HCT116 (cell line): ENCODE measurements at regions not wholly inside any gene's neighbourhood (a gene's known extent, or its start where the extent isn't known, plus 50 kb on each side); places are given as distances from the start of the nearest gene placed in this dataset.

ENCODE experiments used
- ATAC-seq: fragments of 200-7000 bp; cut with Tn5 transposase; 2 replicates; pipeline ENCODE4 v1.9.1; 2020; ENCODE audit warnings: mild to moderate bottlenecking, moderate library complexity
- BruUV-seq: library from RNA; stranded (reverse); fragments of 400-500 nt; replicated peaks from 2 replicates; lab custom pipeline; 2021; lab: Mats Ljungman, UMichigan
- CTCF ChIA-PET: fragments of 300-600 bp; sonication (Branson Sonifier 250); formaldehyde crosslinking; loops from one replicate; lab custom pipeline; 2021; ENCODE audit warnings: antibody characterized with exemption; lab: Charles Lee
- POLR2A ChIA-PET: fragments of 300-600, 350-600 bp; sonication (Branson Sonifier 250); formaldehyde crosslinking; loops from one replicate; lab custom pipeline; 2021; ENCODE audit warnings: antibody characterized with exemption; lab: Charles Lee
- RAD21 ChIA-PET, 2 experiments: fragments of 300-600 bp; sonication (Branson Sonifier 250); formaldehyde crosslinking; loops; one replicate each; lab custom pipeline; 2023; ENCODE audit warnings: low total read pairs in 2 of 2; ENCODE audit not compliant: uncharacterized antibody in 2 of 2, unreplicated experiment in 2 of 2, low non-redundant PET in 1 of 2; lab: Charles Lee
- DNase-seq: peaks from one replicate; pipeline ENCODE4 v3.0.0-alpha.2; 2010; ENCODE audit warnings: low read depth, low spot score
- H2AFZ ChIP-seq: fragments of 200-600 bp; shearing (Covaris generic), sonication (generic); 2 replicates; pipeline ENCODE4 v1.6.1; 2017; ENCODE audit warnings: low read depth, mixed run types, mixed read lengths, antibody characterized with exemption, low read length; ENCODE audit not compliant: poor library complexity, severe bottlenecking
- H3K27ac ChIP-seq: 2 replicates; pipeline ENCODE4 v1.5.1; 2012; ENCODE audit warnings: low read depth, low read length
- H3K27me3 ChIP-seq: fragments of 200-600 bp; sonication (generic); 2 replicates; pipeline ENCODE4 v1.6.1; 2016; ENCODE audit warnings: mixed run types, low read length, mixed read lengths; ENCODE audit not compliant: insufficient read depth
- H3K36me3 ChIP-seq, 2 experiments: fragments of 200-500 bp in 1 of 2; fragments of 200-600 bp in 1 of 2; sonication (Bioruptor generic) in 1 of 2; sonication (generic) in 1 of 2; 2 replicates each; pipeline versions ENCODE4 v1.5.1 to v1.6.1; 2014 to 2016; ENCODE audit warnings: low read length in 2 of 2, inconsistent platforms in 1 of 2, mixed read lengths in 1 of 2, mixed run types in 1 of 2; ENCODE audit not compliant: insufficient read depth in 2 of 2, control insufficient read depth in 1 of 2
- H3K4me1 ChIP-seq, 2 experiments: fragments of 200-600 bp in 1 of 2; sonication (generic) in 1 of 2; 2 replicates each; pipeline versions ENCODE4 v1.5.1 to v1.6.1; 2012 to 2017; ENCODE audit warnings: low read length in 2 of 2, inconsistent platforms in 1 of 2, mild to moderate bottlenecking in 1 of 2, mixed read lengths in 1 of 2, mixed run types in 1 of 2, moderate library complexity in 1 of 2; ENCODE audit not compliant: insufficient read depth in 2 of 2, control insufficient read depth in 1 of 2
- H3K4me2 ChIP-seq: fragments of 200-600 bp; sonication (generic); 2 replicates; pipeline ENCODE4 v1.6.1; 2017; ENCODE audit warnings: mixed run types, low read length, mixed read lengths
- H3K4me3 ChIP-seq, 2 experiments: fragments of 200-600 bp in 1 of 2; sonication (generic) in 1 of 2; replicated peaks in 1 of 2; 2 replicates each; pipeline ENCODE4 v1.5.1; 2011 to 2016; ENCODE audit warnings: low read length in 2 of 2, control low read depth in 1 of 2, low read depth in 1 of 2, mild to moderate bottlenecking in 1 of 2, mixed read lengths in 1 of 2, mixed run types in 1 of 2
- H3K79me2 ChIP-seq: fragments of 200-600 bp; sonication (generic); 2 replicates; pipeline ENCODE4 v1.6.1; 2017; ENCODE audit warnings: mild to moderate bottlenecking, mixed run types, low read length, moderate library complexity, mixed read lengths; ENCODE audit not compliant: insufficient read depth
- H3K9ac ChIP-seq: fragments of 200-600 bp; sonication (generic); 2 replicates; pipeline ENCODE4 v1.6.1; 2016; ENCODE audit warnings: low read length, mixed read lengths
- H3K9me2 ChIP-seq: fragments of 200-600 bp; sonication (generic), shearing (Covaris generic); 2 replicates; pipeline ENCODE4 v1.6.1; 2017; ENCODE audit warnings: mixed run types, mild to moderate bottlenecking, moderate library complexity; ENCODE audit not compliant: insufficient read depth
- H3K9me3 ChIP-seq, 2 experiments: fragments of 200-500 bp in 1 of 2; fragments of 200-600 bp in 1 of 2; sonication (Bioruptor generic) in 1 of 2; sonication (generic) in 1 of 2; 2 replicates each; pipeline ENCODE4 v1.6.1; 2014 to 2017; ENCODE audit warnings: low read length in 2 of 2, mixed read lengths in 2 of 2, inconsistent platforms in 1 of 2, low read depth in 1 of 2, mild to moderate bottlenecking in 1 of 2, mixed run types in 1 of 2, moderate library complexity in 1 of 2; ENCODE audit not compliant: control insufficient read depth in 1 of 2, insufficient read depth in 1 of 2
- H4K20me1 ChIP-seq: fragments of 200-600 bp; sonication (generic), shearing (Covaris generic); 2 replicates; pipeline ENCODE4 v1.6.1; 2017; ENCODE audit warnings: mixed run types, mild to moderate bottlenecking, moderate library complexity; ENCODE audit not compliant: insufficient read depth
- CEBPB ChIP-seq: IDR thresholded peaks from 2 replicates; pipeline ENCODE4 v1.6.1; 2012; ENCODE audit warnings: low read depth
- EGR1 ChIP-seq: IDR thresholded peaks from 2 replicates; pipeline ENCODE4 v1.6.1; 2012; ENCODE audit warnings: low read depth
- ELF1 ChIP-seq: IDR thresholded peaks from 2 replicates; pipeline ENCODE4 v1.6.1; 2012; ENCODE audit warnings: low read depth, borderline replicate concordance
- EZH2 ChIP-seq: fragments of 200-600 bp; sonication (generic); IDR thresholded peaks from 2 replicates; pipeline ENCODE4 v1.6.1; 2017; ENCODE audit warnings: antibody characterized with exemption, mixed run types
- EZH2phosphoT487 ChIP-seq: fragments of 200-600 bp; IDR thresholded peaks from 2 replicates; pipeline ENCODE4 v1.6.1; 2018; ENCODE audit warnings: antibody characterized with exemption, borderline replicate concordance
- FOSL1 ChIP-seq: IDR thresholded peaks from 2 replicates; pipeline ENCODE4 v1.6.1; 2012; ENCODE audit warnings: low read depth
- JUND ChIP-seq: IDR thresholded peaks from 2 replicates; pipeline ENCODE4 v1.6.1; 2012
- POLR2A ChIP-seq: IDR thresholded peaks from 2 replicates; pipeline ENCODE4 v1.7.0; 2011; ENCODE audit warnings: borderline replicate concordance; ENCODE audit not compliant: insufficient read depth, insufficient read length; ENCODE audit errors: extremely low read depth
- POLR2AphosphoS5 ChIP-seq: IDR thresholded peaks from 2 replicates; pipeline ENCODE4 v1.6.1; 2011; ENCODE audit warnings: mild to moderate bottlenecking, low read depth, low read length, moderate library complexity
- RAD21 ChIP-seq: IDR thresholded peaks from 2 replicates; pipeline ENCODE4 v1.6.1; 2012; ENCODE audit warnings: low read depth, mild to moderate bottlenecking
- SIN3A ChIP-seq: IDR thresholded peaks from 2 replicates; pipeline ENCODE4 v1.6.1; 2012; ENCODE audit warnings: low read depth
- SP1 ChIP-seq: IDR thresholded peaks from 2 replicates; pipeline ENCODE4 v1.6.1; 2012; ENCODE audit warnings: low read depth
- SRF ChIP-seq: IDR thresholded peaks from 2 replicates; pipeline ENCODE4 v1.6.1; 2012; ENCODE audit warnings: low read depth
- ZFX ChIP-seq: fragments of 450-650 bp; IDR thresholded peaks from 2 replicates; pipeline ENCODE4 v1.6.1; 2017
- ZNF274 ChIP-seq: fragments of 200-500 bp; sonication (Bioruptor generic); IDR thresholded peaks from 2 replicates; pipeline ENCODE4 v1.6.1; 2014; ENCODE audit warnings: mild to moderate bottlenecking, low read depth, low read length, inconsistent platforms
- intact Hi-C: fragments of 100-400 bp; cut with micrococcal nuclease; formaldehyde crosslinking; loops from 2 replicates; pipeline ENCODE4 v1.10.0; 2022
- TF ChIP-seq, protein P1 (sequence below): IDR thresholded peaks from 2 replicates; pipeline ENCODE4 v1.6.1; 2012; ENCODE audit warnings: low read depth
- TF ChIP-seq, protein P2 (sequence below), 3 experiments: fragments of 200-600 bp in 1 of 3; sonication (generic) in 1 of 3; IDR thresholded peaks in 2 of 3; conservative IDR thresholded peaks in 1 of 3; 2 replicates each; pipeline ENCODE4 v1.5.1; 2012 to 2017; ENCODE audit warnings: low read depth in 2 of 3, low read length in 2 of 3, antibody characterized with exemption in 1 of 3, borderline replicate concordance in 1 of 3, control low read depth in 1 of 3, mild to moderate bottlenecking in 1 of 3, mixed read lengths in 1 of 3, mixed run types in 1 of 3, moderate library complexity in 1 of 3; ENCODE audit not compliant: insufficient read depth in 1 of 3
- TF ChIP-seq, protein P3 (sequence below): IDR thresholded peaks from 2 replicates; pipeline ENCODE4 v1.6.1; 2012
- TF ChIP-seq, protein P4 (sequence below): IDR thresholded peaks from 2 replicates; pipeline ENCODE4 v1.6.1; 2012

DNA sequence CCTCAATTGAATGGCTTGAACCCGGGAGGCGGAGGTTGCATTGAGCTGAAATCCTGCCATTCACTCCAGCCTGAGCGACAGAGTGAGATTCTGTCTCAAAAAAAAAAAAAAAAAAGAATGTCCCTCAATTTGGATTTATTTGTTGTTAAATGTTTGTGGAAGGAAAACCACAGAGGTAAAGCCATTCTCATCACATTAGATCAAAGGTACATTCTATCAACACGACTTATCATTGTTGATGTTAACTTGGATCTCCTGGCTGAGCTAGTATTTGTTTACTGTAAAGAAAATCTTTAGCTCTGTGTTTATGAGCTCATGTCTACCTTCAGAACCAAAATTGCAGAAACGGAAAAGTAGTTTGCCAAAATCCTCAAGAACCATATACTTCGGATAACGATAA lies 91.4 kb upstream of the SALL4 start:
- no peaks in the 10 kb centered on the region for H3K4me1 ChIP-seq
- H3K27me3 ChIP-seq = no peaks in the 10 kb centered on the region
- CTCF ChIA-PET = no interaction called here
- H3K4me2 ChIP-seq = no peak overlapping the region
- H4K20me1 ChIP-seq = no peaks in the 10 kb centered on the region
- TF ChIP-seq JUND (no peak), EZH2phosphoT487 (no peak), ZNF274 (no peak), SP1 (no peak), SRF (no peak), ELF1 (no peak), CEBPB (no peak), EZH2 (no peak), RAD21 (no peak), ZFX (no peak), SIN3A (no peak), POLR2AphosphoS5 (no peak), EGR1 (no peak), POLR2A (no peak), FOSL1 (no peak)
- TF ChIP-seq, protein P1, sequence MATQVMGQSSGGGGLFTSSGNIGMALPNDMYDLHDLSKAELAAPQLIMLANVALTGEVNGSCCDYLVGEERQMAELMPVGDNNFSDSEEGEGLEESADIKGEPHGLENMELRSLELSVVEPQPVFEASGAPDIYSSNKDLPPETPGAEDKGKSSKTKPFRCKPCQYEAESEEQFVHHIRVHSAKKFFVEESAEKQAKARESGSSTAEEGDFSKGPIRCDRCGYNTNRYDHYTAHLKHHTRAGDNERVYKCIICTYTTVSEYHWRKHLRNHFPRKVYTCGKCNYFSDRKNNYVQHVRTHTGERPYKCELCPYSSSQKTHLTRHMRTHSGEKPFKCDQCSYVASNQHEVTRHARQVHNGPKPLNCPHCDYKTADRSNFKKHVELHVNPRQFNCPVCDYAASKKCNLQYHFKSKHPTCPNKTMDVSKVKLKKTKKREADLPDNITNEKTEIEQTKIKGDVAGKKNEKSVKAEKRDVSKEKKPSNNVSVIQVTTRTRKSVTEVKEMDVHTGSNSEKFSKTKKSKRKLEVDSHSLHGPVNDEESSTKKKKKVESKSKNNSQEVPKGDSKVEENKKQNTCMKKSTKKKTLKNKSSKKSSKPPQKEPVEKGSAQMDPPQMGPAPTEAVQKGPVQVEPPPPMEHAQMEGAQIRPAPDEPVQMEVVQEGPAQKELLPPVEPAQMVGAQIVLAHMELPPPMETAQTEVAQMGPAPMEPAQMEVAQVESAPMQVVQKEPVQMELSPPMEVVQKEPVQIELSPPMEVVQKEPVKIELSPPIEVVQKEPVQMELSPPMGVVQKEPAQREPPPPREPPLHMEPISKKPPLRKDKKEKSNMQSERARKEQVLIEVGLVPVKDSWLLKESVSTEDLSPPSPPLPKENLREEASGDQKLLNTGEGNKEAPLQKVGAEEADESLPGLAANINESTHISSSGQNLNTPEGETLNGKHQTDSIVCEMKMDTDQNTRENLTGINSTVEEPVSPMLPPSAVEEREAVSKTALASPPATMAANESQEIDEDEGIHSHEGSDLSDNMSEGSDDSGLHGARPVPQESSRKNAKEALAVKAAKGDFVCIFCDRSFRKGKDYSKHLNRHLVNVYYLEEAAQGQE = no peak
- TF ChIP-seq, protein P2, sequence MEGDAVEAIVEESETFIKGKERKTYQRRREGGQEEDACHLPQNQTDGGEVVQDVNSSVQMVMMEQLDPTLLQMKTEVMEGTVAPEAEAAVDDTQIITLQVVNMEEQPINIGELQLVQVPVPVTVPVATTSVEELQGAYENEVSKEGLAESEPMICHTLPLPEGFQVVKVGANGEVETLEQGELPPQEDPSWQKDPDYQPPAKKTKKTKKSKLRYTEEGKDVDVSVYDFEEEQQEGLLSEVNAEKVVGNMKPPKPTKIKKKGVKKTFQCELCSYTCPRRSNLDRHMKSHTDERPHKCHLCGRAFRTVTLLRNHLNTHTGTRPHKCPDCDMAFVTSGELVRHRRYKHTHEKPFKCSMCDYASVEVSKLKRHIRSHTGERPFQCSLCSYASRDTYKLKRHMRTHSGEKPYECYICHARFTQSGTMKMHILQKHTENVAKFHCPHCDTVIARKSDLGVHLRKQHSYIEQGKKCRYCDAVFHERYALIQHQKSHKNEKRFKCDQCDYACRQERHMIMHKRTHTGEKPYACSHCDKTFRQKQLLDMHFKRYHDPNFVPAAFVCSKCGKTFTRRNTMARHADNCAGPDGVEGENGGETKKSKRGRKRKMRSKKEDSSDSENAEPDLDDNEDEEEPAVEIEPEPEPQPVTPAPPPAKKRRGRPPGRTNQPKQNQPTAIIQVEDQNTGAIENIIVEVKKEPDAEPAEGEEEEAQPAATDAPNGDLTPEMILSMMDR (IDR thresholded peaks at IDR 0.05 in 2 of 3, conservative IDR thresholded peaks at IDR 0.05 in 1 of 3; ENCODE audit: borderline replicate concordance in 1 of 3, insufficient read depth in 1 of 3, low read depth in 2 of 3, low read length in 2 of 3) = no peak
- TF ChIP-seq, protein P3, sequence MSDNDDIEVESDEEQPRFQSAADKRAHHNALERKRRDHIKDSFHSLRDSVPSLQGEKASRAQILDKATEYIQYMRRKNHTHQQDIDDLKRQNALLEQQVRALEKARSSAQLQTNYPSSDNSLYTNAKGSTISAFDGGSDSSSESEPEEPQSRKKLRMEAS = no peak
- TF ChIP-seq, protein P4, sequence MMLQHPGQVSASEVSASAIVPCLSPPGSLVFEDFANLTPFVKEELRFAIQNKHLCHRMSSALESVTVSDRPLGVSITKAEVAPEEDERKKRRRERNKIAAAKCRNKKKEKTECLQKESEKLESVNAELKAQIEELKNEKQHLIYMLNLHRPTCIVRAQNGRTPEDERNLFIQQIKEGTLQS = no peak
- TF ChIP-seq, all 23 proteins: peak for 0
- Histone ChIP-seq H3K9me3 (no peaks in the 10 kb centered on the region), H3K9ac (no peak overlapping the region), H2AFZ (no peak overlapping the region), H3K36me3 (no peaks in the 10 kb centered on the region), H3K4me3 (no peak overlapping the region), H3K27ac (no peak overlapping the region), H3K79me2 (no peaks in the 10 kb centered on the region), H3K9me2 (no peaks in the 10 kb centered on the region)
- intact Hi-C loops = no loop called here
- POLR2A ChIA-PET = no interaction called here
- RAD21 ChIA-PET = no interaction called here
- no TSS peak for BruUV-seq
- no peak for ATAC-seq
- DNase-seq = no peak
